ENCODE measurements at regions not wholly inside any gene's neighbourhood (a gene's known extent, or its start where the extent isn't known, plus 50 kb on each side); places are given as distances from the start of the nearest gene placed in this dataset.

- TF ChIP-seq CTCF (IDR thresholded peaks at IDR 0.05) (no peak), POLR2A (IDR thresholded peaks at IDR 0.05) (no peak), POLR2AphosphoS5 (IDR thresholded peaks at IDR 0.05) (no peak)
- Histone ChIP-seq H3K36me3 (no peaks in the 10 kb centered on the region), H3K9me3 (no peaks in the 10 kb centered on the region), H3K27ac (no peak overlapping the region), H3K4me3 (no peak overlapping the region), H3K4me1 (no peaks in the 10 kb centered on the region), H3K27me3 (no peaks in the 10 kb centered on the region)
- intact Hi-C loops (cut with DNase I; ENCODE audit: low total_unique reads) = loop anchor here (10.0 kb wide), 1 partner anchor 1403 kb away; no protein-coding TSS in a partner anchor
- no peak for DNase-seq (ENCODE audit: low spot score in 2 of 2)
These were observed 328.4 kb downstream of the TPBG start for GRCh38 chr6:82691997-82692396.

- Histone ChIP-seq H3K27me3 (no peaks in the 10 kb centered on the region), H3K4me3 (no peak overlapping the region), H3K36me3 (no peaks in the 10 kb centered on the region), H3K4me1 (no peaks in the 10 kb centered on the region), H3K27ac (no peak overlapping the region), H3K9me3 (no peaks in the 10 kb centered on the region)
- intact Hi-C loops (cut with DNase I; ENCODE audit: low total_unique reads) = loop anchor here (10.0 kb wide), 1 partner anchor 1402 kb away; no protein-coding TSS in a partner anchor
- no peak for DNase-seq (ENCODE audit: low spot score in 2 of 2)
- TF ChIP-seq POLR2A (IDR thresholded peaks at IDR 0.05) = no peak
- TF ChIP-seq POLR2AphosphoS5 (IDR thresholded peaks at IDR 0.05) = no peak
- TF ChIP-seq CTCF (IDR thresholded peaks at IDR 0.05) = no peak
These were observed 329.5 kb downstream of the TPBG start for GRCh38 chr6:82693094-82693493.

- no peak for TF ChIP-seq CTCF (IDR thresholded peaks at IDR 0.05)
- TF ChIP-seq POLR2AphosphoS5 (IDR thresholded peaks at IDR 0.05) = no peak
- no peak for TF ChIP-seq POLR2A (IDR thresholded peaks at IDR 0.05)
- no peaks in the 10 kb centered on the region for H3K36me3 ChIP-seq
- intact Hi-C loops (cut with DNase I; ENCODE audit: low total_unique reads) = no loop called here
These were observed 337.7 kb downstream of the TPBG start for GRCh38 chr6:82701341-82701740.

GRCh38 chr6:82702574-82702973, 339.0 kb downstream of the TPBG start:
- Histone ChIP-seq H3K4me1 (no peaks in the 10 kb centered on the region), H3K27me3 (no peaks in the 10 kb centered on the region), H3K9me3 (peaks cover 6 to 11% of the 10 kb centered on the region in 2 donors), H3K27ac (no peak overlapping the region), H3K36me3 (no peaks in the 10 kb centered on the region), H3K4me3 (no peak overlapping the region)
- intact Hi-C loops (cut with DNase I; ENCODE audit: low total_unique reads) = no loop called here
- TF ChIP-seq CTCF (IDR thresholded peaks at IDR 0.05) = no peak
- no peak for TF ChIP-seq POLR2A (IDR thresholded peaks at IDR 0.05)
- TF ChIP-seq POLR2AphosphoS5 (IDR thresholded peaks at IDR 0.05) = no peak
- no peak for DNase-seq (ENCODE audit: low spot score in 2 of 2)

More at GRCh38 chr6:82701341-82701740, 337.7 kb downstream of the TPBG start:
- H3K9me3 ChIP-seq = peaks cover 6 to 11% of the 10 kb centered on the region in 2 donors
- no peaks in the 10 kb centered on the region for H3K27me3 ChIP-seq
- H3K4me1 ChIP-seq = no peaks in the 10 kb centered on the region
- no peak overlapping the region for H3K27ac ChIP-seq
- DNase-seq (ENCODE audit: low spot score in 2 of 2) = no peak
- no peak overlapping the region for H3K4me3 ChIP-seq

- intact Hi-C loops (cut with DNase I; ENCODE audit: low total_unique reads) = no loop called here
- H3K36me3 ChIP-seq = no peaks in the 10 kb centered on the region
- peaks cover 6 to 11% of the 10 kb centered on the region in 2 donors for H3K9me3 ChIP-seq
- no peak for TF ChIP-seq POLR2A (IDR thresholded peaks at IDR 0.05)
- no peak for TF ChIP-seq CTCF (IDR thresholded peaks at IDR 0.05)
- no peak for TF ChIP-seq POLR2AphosphoS5 (IDR thresholded peaks at IDR 0.05)
- H3K4me3 ChIP-seq = no peak overlapping the region
- H3K27ac ChIP-seq = no peak overlapping the region
- no peaks in the 10 kb centered on the region for H3K4me1 ChIP-seq
- DNase-seq (ENCODE audit: low spot score in 2 of 2) = no peak
- no peaks in the 10 kb centered on the region for H3K27me3 ChIP-seq
These were observed 339.6 kb downstream of the TPBG start for GRCh38 chr6:82703230-82703629.

Measured in breast epithelium (tissue), 4 donors.